PFSK-1 (cell line): ENCODE measurements at regions not wholly inside any gene's neighbourhood (a gene's known extent, or its start where the extent isn't known, plus 50 kb on each side); places are given as distances from the start of the nearest gene placed in this dataset.

ENCODE experiments used
- POLR2AphosphoS5 ChIP-seq: IDR thresholded peaks from 2 replicates; pipeline ENCODE4 v1.6.1; 2012; ENCODE audit warnings: low read depth, mild to moderate bottlenecking, control low read depth, low read length, moderate library complexity
- TF ChIP-seq, protein P1 (sequence below), 2 experiments: IDR thresholded peaks; 2 replicates each; pipeline versions ENCODE4 v1.6.1 to v1.8.0; 2011 to 2012; ENCODE audit warnings: low read depth in 2 of 2, low read length in 2 of 2, control low read depth in 1 of 2, inconsistent platforms in 1 of 2, mild to moderate bottlenecking in 1 of 2, moderate library complexity in 1 of 2; ENCODE audit not compliant: insufficient read depth in 1 of 2

DNA sequence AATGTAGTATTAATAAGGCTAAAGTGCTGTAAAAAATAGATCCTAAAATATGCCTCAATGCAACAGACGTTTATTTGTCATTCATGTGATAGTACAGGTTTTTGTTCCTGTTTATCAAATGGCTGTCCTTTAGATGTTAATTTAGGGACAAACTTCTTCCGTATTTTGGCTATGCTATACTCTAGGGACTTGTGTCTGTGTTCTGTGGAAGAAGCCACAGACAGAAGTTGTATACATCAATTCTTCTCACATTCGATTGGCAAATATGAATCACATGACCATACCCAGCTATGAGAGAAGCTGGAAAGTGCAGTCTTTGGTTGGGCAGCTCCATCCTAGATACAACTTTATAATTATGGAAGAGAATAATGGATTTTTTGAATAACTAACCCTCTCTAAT, 232.7 kb upstream of the SNX7 start:
- TF ChIP-seq POLR2AphosphoS5: no peak
- TF ChIP-seq, protein P1, sequence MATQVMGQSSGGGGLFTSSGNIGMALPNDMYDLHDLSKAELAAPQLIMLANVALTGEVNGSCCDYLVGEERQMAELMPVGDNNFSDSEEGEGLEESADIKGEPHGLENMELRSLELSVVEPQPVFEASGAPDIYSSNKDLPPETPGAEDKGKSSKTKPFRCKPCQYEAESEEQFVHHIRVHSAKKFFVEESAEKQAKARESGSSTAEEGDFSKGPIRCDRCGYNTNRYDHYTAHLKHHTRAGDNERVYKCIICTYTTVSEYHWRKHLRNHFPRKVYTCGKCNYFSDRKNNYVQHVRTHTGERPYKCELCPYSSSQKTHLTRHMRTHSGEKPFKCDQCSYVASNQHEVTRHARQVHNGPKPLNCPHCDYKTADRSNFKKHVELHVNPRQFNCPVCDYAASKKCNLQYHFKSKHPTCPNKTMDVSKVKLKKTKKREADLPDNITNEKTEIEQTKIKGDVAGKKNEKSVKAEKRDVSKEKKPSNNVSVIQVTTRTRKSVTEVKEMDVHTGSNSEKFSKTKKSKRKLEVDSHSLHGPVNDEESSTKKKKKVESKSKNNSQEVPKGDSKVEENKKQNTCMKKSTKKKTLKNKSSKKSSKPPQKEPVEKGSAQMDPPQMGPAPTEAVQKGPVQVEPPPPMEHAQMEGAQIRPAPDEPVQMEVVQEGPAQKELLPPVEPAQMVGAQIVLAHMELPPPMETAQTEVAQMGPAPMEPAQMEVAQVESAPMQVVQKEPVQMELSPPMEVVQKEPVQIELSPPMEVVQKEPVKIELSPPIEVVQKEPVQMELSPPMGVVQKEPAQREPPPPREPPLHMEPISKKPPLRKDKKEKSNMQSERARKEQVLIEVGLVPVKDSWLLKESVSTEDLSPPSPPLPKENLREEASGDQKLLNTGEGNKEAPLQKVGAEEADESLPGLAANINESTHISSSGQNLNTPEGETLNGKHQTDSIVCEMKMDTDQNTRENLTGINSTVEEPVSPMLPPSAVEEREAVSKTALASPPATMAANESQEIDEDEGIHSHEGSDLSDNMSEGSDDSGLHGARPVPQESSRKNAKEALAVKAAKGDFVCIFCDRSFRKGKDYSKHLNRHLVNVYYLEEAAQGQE (IDR thresholded peaks at IDR 0.05; ENCODE audit: insufficient read depth in 1 of 2, low read depth in 2 of 2, low read length in 2 of 2): no peak
